HL-60/S4 treated with retinoic acid at 250 ng/mL for 4 days and 3 days (cell line): ENCODE measurements at regions not wholly inside any gene's neighbourhood (a gene's known extent, or its start where the extent isn't known, plus 50 kb on each side); places are given as distances from the start of the nearest gene placed in this dataset.
"Not testable (repeated sequence)": the region's sequence is repeated elsewhere in the genome, so short reads cannot be mapped to it uniquely, and the experiment has no call there.

Experiments
- in situ Hi-C: fragments of 300-500 bp; cut with MboI; formaldehyde crosslinking; loops from 2 replicates; pipeline ENCODE4 v1.7.0; 2022; ENCODE audit warnings: low sequenced_read_pairs

GRCh38 chr4:105025263-105026017 lies 121.2 kb upstream of the TET2 start:
- in situ Hi-C loops, result no loop called here

GRCh38 chr4:105036991-105037390 lies 109.7 kb upstream of the TET2 start:
- in situ Hi-C loops, result no loop called here

GRCh38 chr4:105042451-105042850 lies 104.2 kb upstream of the TET2 start:
- in situ Hi-C loops, result no loop called here

GRCh38 chr4:105050896-105051295 lies 95.8 kb upstream of the TET2 start:
- in situ Hi-C loops, result no loop called here

GRCh38 chr4:105057370-105058105 lies 89.1 kb upstream of the TET2 start:
- in situ Hi-C loops, result no loop called here

- in situ Hi-C loops, result no loop called here
Measured at GRCh38 chr4:105058177-105058812, 88.4 kb upstream of the TET2 start.

- in situ Hi-C loops, result no loop called here
Measured at GRCh38 chr4:105059337-105059736, 87.3 kb upstream of the TET2 start.

- in situ Hi-C loops, result no loop called here
Measured at GRCh38 chr4:105060628-105061027, 86.0 kb upstream of the TET2 start.

GRCh38 chr4:105061136-105061696 lies 85.5 kb upstream of the TET2 start:
- in situ Hi-C loops, result no loop called here

- in situ Hi-C loops, result no loop called here
Measured at GRCh38 chr4:105061731-105062130, 84.9 kb upstream of the TET2 start.

- in situ Hi-C loops, result no loop called here
Measured at GRCh38 chr4:105066401-105066800, 80.3 kb upstream of the TET2 start.

- in situ Hi-C loops, result no loop called here
Measured at GRCh38 chr4:105067431-105067830, 79.2 kb upstream of the TET2 start.

GRCh38 chr4:105067946-105068345 lies 78.7 kb upstream of the TET2 start:
- in situ Hi-C loops, result no loop called here

GRCh38 chr4:105068516-105068915 lies 78.2 kb upstream of the TET2 start:
- in situ Hi-C loops, result no loop called here

- in situ Hi-C loops, result not testable (repeated sequence)
Measured at GRCh38 chr4:105072095-105072494, 74.6 kb upstream of the TET2 start.

GRCh38 chr4:105074097-105074496 lies 72.6 kb upstream of the TET2 start:
- in situ Hi-C loops, result no loop called here

GRCh38 chr4:105075045-105075444 lies 71.6 kb upstream of the TET2 start:
- in situ Hi-C loops, result no loop called here

GRCh38 chr4:105088110-105088879 lies 58.4 kb upstream of the TET2 start:
- in situ Hi-C loops, result no loop called here

- in situ Hi-C loops, result no loop called here
Measured at GRCh38 chr4:105092356-105092755, 54.3 kb upstream of the TET2 start.

- in situ Hi-C loops, result no loop called here
Measured at GRCh38 chr4:105092768-105093167, 53.9 kb upstream of the TET2 start.

GRCh38 chr4:105093975-105094374 lies 52.7 kb upstream of the TET2 start:
- in situ Hi-C loops, result no loop called here
